Epidermal melanocyte (primary cell): ENCODE measurements at regions not wholly inside any gene's neighbourhood (a gene's known extent, or its start where the extent isn't known, plus 50 kb on each side); places are given as distances from the start of the nearest gene placed in this dataset.
"Not testable (repeated sequence)": the region's sequence is repeated elsewhere in the genome, so short reads cannot be mapped to it uniquely, and the experiment has no call there.

Experiments
- DNase-seq: peaks from one replicate; pipeline ENCODE4 v3.0.0; 2011; ENCODE audit warnings: low spot score; ENCODE audit not compliant: insufficient read length

DNA sequence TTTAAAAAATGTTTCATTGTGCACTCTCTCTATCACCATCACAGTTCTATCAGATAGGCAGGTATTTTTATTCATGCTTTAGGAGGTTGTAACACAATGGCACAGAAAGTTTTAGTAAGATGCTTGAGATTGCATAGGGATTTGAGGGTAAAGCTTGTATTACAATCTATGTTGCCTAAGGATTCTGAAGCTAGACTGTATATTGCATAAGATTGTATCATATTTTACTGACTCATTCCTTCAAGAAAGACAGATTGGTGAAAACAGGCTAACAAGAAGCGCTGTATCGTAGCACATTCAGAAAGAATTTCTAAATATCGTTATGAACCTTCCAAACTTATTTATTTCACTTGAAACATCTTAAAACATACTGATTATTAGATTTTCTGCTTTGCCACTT, 577.7 kb downstream of the EBF1 start:
- DNase-seq, result no peak

DNA sequence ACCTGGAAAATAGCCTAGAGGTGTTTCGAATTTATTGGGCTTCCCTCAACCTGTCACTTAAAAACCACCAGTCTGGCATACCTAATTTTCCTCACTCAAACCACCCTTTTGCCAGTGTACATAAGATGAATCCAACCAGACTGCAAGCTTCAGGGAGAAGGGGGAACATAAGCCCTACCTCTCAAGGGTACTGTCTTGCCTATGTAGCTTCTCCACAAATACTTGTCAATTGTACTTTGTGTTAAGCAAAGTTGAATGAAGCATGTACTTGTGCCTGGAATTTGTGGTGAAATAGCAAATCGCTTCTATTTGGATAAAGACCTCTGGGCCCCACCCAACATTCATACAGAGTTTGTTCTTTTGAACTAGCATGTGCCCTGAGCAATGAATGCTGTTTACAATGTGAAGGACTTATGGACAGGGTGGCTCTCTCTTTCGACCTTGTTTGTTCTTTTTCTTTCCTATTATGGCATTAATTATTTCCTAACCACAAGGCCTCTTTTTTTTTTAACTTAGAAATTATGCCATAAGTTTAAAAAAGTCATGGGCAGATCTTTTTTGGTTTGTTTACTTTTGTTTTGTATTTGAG, 580.2 kb downstream of the EBF1 start:
- DNase-seq, result no peak

DNA sequence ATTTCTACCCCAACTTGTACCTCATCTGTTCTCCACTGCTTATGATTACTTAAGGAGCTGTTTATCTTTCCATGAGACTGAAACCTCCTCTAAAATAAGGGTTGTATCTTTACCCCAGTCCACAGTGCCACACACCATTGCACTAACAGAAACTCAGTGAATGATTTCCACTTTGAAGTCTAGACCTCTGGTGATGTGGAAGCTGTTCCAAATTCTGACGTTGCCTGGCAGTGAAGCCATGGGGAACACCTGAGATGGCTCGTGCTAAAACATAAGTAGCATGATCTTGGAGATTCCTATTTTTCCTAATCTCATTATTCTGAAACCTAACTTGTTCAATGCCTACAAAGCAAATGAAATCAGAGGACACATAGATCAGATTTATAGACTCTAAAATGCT, 583.2 kb downstream of the EBF1 start:
- no peak for DNase-seq

DNA sequence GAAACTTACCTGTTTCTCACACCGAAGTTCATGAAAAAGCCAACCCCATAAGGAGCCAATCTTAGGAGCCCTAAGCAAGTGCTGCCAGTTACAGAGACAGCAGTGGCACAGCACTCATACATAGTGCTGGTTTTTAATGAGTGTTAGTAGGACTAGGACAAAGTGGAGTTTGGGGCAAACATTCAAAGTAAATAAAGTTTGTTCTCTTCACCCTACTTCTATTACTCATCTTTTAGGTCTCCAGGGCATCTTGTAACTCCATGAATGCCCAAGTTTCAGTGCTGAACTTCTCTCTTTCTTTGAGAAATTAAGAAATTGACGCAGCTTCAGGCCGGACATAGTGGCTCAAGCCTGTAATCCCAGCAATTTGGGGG, 584.7 kb downstream of the EBF1 start:
- DNase-seq, result no peak

DNA sequence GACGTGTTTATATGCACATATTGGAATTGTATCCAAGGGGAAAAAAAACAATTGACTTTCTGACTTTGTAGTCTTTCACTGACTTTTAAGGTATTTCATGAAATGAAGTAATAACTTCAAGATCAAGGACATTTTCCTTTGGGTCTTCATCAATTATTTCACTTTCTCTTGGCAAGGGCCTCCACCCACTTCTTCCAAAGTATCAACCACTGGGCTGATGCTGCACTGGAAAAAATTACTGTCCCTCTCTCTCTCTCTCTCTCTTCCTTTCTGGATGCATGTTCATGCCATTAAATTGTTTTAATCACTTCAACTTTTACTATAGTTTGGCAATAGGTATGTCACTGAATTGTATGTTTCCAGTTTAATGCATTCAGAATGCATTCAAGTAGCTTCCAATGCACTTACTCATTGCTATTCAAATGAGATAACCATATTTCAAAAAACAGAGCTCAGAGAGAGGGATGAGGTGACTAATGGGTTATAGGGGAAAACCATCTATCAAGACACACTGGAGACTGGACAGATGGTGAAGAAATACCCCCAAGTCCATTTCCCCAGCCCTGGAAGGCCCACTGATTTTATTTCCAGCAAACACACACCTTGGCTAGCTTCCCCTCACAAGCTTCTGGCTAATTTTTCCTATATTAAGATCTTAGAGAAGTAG, 585.3 kb downstream of the EBF1 start:
- DNase-seq, result no peak

DNA sequence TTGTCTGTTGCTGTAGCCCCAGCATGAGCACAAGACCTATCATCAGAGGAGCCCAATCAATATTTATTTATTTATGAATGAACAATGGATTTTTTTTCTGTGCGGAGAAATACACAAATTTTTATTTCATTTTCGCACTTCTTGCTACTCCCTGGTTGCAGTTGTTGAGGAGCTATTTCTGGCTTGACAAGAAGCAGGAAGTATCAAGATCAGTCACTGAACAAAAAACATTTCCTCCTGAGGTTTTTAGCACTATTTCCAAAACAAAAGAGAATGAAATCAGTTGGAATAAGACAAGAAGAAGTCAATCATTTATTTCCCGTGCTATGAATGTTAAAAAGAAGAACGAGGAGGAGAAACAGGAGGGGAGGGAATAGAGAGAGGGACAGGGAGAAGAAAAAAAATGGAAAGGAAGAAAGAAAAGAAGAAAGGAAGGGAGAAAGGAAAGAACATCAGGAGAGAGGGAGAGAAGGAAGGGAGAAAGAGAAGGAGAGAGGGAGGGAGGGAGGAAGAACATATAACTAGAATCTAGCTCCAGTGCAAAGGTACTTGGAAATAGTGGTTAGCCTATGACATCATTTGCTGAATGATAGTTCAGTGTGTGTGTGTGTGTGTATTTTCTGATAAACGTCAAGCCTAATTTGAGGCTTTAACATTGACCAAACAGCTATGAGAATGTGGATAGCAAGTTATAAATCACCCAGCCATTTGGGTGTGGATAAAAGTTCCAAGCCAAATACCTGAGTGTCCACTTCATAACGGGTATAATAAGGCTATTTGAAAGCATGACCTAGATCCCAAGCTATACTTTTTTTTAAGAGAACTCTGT, 586.0 kb downstream of the EBF1 start:
- no peak for DNase-seq

DNA sequence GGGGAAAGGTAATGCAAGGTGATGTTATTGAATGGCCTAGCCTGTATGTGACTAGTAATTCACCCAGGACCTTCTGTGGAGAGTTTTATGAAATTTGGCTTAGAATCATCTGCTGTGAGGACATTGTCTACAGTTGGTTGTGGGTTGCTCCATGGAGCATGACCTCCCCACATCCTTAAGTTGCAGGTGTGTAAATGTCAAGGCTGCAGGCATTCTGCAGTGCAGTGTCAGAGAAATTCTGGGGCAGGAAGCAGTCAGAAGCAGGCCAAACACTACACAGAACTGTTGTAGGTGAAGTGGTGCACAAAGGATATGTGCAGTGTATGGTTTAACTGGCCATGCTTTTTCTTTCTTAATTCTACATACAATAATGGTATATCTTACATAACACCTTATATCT, 588.3 kb downstream of the EBF1 start:
- no peak for DNase-seq

DNA sequence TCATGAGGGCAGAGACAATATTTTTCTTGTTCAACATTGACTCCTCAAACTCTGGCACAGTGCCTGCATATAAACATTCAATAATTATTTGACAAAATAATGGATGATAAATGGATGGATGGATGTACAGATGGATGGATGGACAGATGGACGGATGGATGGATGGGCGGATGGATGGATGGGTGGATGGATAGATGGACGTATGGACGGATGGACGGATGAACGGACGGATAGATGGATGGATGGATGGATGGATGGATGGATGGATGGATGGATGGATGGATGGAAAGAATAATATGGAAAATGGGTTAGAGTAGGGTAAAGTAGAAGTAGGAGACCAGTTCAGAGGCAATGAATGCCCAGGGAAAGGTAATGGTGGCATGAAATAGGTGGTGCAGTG, 589.2 kb downstream of the EBF1 start:
- DNase-seq, result no peak

DNA sequence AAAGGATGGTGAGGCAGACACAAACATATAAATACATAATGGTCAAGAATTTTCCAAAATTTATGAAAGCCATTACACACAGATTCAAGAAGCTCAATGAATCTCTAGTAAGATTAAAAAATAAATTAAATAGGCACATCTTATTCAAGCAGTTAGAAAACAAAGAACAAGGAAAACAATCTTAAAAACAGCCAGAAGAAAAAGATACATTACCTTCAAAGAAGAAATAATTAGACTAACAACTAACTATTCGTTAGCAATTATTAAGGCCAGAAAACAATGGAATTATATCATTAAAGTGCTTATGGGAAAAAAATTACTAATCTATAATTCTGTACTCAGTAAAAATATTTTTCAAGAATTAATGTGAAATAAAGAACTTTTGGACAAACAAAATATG, 593.1 kb downstream of the EBF1 start:
- DNase-seq, result no peak

DNA sequence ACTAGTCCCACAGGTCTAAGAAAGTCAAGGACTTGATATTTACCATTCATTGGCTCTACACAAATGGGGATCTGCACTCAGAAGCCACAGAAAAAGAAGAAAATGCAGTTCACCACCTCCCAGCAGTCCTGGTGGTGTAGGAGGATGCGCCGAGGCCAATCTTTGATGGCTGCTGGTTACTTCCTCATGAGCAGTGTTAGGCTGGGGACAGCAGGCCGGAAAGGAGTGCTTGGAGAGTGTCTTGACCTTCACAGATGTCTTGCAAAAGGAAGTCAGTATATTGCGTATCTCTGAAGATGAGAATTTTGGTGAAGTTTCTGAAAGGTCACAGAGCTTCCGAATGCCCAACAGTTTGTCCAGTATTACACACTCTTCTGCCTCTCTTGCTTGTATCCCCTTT, 597.0 kb downstream of the EBF1 start:
- DNase-seq, result no peak

DNA sequence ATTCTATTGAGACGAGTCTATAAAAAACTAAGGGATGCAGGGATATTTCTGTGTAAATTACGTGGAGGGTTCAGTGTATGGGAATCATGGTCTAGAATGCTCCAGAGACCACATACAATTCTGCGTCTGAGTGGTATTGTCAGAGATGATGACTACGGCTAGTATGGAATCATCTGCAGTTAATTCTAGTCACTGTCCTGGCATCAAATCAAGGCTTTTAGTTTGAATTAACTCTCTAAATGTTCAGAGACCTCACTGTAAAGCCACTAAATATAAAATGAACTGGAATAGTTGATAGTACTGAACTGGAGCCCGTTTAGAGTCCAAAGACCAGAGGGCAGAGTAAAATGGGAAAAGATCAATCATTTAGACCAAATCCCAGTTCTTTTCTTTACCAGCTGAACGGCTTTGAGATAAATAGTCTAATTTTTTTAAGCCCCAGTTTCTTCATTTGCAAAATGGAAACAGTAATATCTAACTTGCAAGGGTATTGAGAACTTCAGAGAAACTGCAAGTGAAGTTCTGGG, 599.8 kb downstream of the EBF1 start:
- no peak for DNase-seq

DNA sequence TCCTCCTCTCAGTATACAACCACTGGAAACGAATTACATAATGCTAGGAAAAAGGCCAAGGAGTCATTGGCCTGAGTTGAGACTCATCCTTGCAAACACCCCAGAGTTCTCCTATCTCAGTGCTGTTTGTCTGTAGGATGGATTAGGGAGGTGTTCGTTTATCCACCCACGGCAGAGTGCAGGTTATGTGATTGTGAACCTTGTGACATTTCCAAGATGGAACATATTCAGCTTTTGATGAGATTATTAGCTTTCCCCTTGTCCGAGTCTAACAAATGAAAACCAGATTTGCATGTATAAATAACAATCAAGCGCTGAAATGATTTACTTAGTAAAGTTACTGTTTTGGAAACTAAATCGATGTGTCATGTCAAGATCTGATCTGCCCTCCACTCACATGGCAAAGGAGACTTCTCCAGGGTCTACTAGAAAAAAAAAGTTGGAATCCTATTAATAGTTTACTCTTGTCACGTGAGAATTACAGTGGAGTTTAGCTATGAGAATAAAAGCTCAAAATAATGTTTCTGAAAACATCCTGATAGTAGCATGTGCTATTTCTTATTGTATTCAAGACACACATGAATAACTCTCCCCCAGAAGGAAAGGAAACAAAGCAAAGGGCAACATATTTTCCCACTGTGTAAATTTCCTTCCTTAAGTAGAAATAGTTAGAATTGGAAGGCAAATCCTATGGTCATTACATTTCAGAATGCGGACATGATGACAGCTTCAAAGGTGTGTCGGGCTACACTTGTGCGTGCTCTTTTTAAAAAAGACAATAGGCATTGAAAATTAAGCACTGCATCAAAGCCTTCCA, 600.4 kb downstream of the EBF1 start:
- no peak for DNase-seq

DNA sequence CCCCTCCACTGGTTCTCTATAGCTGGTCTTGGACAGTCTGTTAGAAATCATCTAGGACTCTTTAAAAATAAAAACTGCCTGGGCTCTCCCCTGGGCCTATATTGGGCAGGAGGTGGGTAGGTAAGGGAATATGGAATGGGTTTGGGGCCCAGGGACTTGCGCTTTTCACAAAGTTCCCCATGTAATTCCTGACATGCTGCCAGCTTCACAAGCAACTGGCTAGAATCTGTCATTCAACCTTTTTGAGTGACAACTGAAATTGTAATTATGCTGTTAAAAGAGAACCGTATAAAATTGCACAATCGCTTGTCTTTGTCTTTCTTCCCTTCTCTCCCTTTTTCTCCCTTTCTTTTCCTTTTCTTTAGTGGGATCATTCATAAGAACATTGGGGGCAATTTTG, 603.1 kb downstream of the EBF1 start:
- no peak for DNase-seq

DNA sequence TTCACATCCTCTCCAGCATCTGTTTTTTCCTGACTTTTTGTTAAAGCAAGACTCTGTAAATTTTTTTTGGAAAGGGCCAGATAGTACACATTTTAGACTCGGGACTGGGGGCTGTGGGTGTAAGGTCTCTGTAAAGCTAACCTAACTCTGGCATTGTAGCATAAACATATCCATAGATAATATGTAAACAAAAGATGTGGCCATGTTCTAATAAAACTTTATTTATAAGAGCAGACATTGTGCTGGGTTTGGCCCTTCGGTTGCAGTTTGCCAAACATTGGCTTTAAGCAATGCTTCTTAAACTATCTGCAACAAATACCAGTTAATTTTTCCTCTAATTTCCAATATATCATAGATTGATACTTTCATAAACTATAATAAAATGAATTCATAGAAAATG, 605.2 kb downstream of the EBF1 start:
- no peak for DNase-seq

DNA sequence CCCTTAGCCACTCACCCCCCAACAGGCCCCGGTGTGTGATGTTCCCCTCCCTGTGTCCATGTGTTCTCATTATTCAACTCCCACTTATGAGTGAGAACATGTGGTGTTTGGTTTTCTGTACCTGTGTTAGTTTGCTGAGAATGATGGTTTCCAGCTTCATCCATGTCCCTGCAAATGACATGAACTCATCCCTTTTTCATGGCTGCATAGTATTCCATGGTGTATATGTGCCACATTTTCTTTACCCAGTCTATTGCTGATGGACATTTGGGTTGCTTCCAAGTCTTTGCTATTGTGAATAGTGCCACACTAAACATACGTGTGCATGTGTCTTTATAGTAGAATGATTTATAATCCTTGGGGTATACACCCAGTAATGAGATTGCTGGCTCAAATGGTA, 605.7 kb downstream of the EBF1 start:
- not testable (repeated sequence) for DNase-seq

DNA sequence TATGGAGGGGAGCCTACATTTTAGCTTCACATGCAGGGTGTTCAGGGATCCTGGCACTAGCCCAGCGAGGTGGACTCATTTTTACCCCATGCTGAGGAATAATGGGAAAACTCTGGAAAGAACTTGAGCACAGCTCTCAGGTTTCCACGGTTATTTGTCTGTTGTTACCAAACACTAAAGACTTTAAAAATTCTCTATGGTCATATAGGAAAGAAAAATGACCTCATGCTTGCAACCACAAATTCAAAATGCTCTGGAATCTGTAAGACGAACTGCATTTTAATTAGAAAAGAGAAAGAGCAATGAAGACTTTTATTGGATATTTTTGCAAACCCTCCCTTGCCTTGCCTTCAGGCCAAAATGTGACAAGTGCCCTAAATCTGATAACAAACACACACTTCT, 606.9 kb downstream of the EBF1 start:
- DNase-seq, result no peak

DNA sequence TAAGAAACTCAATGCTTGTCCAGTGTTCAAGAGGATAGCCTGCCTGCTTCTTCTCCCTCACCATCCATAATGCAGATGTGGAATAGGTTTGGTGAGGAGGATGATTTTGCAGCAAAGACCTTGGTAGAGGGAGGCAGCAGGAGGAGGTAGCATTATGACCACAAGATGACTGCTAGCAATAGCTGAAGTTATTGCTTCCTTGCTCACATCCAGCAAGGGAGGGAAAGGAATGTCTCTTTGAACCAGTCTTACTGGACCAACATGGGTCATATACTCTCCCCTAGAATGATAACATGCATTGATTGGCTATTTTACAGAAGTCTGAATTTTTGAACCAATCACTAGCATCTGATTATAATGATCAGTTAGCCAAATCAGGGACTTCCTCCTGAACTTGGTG, 607.6 kb downstream of the EBF1 start:
- DNase-seq, result no peak

DNA sequence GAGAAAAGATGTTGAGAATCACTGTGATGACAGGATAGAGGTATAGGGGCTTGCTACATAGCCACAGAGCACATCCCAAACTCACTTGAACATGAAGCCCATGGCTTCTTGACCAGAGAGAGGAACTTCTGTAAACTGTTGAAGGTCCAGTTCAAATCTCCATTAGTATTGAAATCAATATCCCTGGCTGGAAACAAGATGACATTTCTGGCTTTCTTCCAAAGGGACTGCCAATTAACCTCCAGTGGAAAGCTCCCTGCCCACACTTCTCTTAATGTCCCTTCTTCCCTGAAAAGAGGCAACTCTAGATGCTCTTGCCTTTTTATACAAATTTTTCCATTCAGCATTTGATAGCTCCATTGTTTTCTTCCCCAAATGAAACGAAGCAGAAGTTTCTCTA, 612.1 kb downstream of the EBF1 start:
- no peak for DNase-seq

DNA sequence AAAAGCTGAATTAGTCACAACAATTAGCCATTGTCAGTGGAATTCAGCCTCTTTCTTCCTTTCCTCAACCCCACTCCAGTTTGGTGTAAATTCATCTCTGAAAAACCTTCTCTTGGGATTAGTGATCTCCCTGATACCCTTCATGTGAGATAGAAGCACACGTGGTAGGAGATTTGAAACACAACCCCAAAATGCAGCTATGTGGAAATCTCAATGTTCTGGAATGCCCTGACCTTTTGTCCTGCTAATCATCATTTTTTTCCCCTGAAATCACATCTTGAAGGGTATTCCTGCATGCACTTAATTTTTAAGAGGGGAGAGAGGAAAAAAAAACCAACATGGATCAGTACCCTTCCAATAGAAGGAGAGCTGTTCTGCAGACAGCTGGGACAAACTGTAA, 612.6 kb downstream of the EBF1 start:
- no peak for DNase-seq

DNA sequence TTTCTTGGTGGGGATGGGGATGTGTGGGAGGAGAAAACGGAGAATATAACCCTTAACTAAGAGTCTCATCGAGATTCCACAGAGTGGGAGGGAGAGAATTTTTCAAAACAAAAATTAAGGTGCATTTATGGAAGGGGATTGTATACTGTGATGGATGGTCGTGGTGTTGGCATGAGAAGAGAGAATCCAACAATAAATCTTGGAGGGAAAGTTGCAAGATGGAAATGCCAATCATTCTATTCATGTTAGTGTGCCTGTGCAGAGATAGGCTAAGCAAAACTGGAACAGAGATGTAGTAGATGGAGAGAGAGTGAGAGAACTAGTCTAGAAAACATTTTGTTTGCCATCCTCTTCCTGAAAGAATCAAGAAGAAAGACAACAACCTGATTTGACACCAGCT, 613.1 kb downstream of the EBF1 start:
- DNase-seq, result no peak

DNA sequence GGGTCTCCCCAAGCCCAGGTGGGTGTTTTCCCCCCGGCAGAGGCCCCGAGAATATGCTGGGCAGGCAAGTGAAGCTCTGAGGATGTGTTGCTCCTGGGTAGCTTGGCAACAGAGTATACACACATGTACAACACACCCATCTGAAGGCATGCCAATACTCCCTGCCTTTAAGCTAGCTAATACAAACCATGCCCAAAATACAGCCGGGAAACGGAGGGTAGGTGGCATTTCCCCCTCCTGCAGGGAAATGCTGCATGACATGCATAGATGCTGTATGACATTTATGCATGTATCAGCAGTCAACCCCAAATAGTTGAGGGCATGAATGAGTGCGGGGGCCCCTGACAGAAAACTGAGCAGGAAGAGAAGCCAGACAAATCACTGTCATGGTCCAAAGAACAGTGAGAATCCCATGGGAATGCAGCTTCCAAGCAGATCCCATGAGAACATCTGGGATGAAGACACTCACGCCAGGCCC, 614.1 kb downstream of the EBF1 start:
- DNase-seq, result no peak

DNA sequence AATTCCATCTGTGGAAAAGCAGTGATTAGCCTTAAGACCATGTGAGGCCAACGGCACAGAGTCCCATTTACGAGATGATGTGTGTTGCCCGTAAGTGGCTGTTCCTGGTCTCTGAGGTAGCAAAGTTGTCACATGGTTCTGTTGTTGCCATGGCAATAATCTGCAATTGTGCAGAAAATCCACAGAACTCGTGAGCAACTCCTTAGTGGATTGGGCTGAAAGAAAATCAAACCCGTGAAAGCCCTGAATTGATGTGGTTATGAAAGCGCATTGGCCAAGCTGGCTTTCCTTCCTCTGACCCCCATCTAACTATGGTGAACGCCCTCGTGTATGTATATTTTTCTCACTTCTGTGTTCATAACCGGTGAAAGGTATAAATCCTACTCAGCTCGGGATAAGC, 614.7 kb downstream of the EBF1 start:
- no peak for DNase-seq
